ENCODE measurements at regions not wholly inside any gene's neighbourhood (a gene's known extent, or its start where the extent isn't known, plus 50 kb on each side); places are given as distances from the start of the nearest gene placed in this dataset.

- no peak for DNase-seq
Observed at GRCh38 chr10:111953949-111954348, 229.6 kb downstream of the GPAM start.

- DNase-seq = no peak
Observed at GRCh38 chr10:111954386-111954785, 229.2 kb downstream of the GPAM start.

- no peak for DNase-seq
Observed at GRCh38 chr10:111956841-111957240, 226.7 kb downstream of the GPAM start.

GRCh38 chr10:111962951-111963350, 220.6 kb downstream of the GPAM start:
- DNase-seq = no peak

- DNase-seq = no peak
Observed at GRCh38 chr10:111967116-111967515, 216.4 kb downstream of the GPAM start.

- no peak for DNase-seq
Observed at GRCh38 chr10:111967547-111967946, 216.0 kb downstream of the GPAM start.

GRCh38 chr10:111968647-111969046, 214.9 kb downstream of the GPAM start:
- DNase-seq = no peak

- no peak for DNase-seq
Observed at GRCh38 chr10:111970111-111970510, 213.5 kb downstream of the GPAM start.

- no peak for DNase-seq
Observed at GRCh38 chr10:111972109-111972508, 211.5 kb downstream of the GPAM start.

GRCh38 chr10:111973306-111973705, 210.3 kb downstream of the GPAM start:
- no peak for DNase-seq

- DNase-seq = no peak
Observed at GRCh38 chr10:111973826-111974225, 209.7 kb downstream of the GPAM start.

- no peak for DNase-seq
Observed at GRCh38 chr10:111974325-111974724, 209.2 kb downstream of the GPAM start.

GRCh38 chr10:111976557-111976956, 207.0 kb downstream of the GPAM start:
- DNase-seq = no peak

- no peak for DNase-seq
Observed at GRCh38 chr10:111984057-111984456, 199.5 kb downstream of the GPAM start.

GRCh38 chr10:111986079-111986478, 197.5 kb downstream of the GPAM start:
- DNase-seq = no peak

- no peak for DNase-seq
Observed at GRCh38 chr10:111988646-111989045, 194.9 kb downstream of the GPAM start.

GRCh38 chr10:111989136-111989911, 194.2 kb downstream of the GPAM start:
- no peak for DNase-seq

GRCh38 chr10:111990734-111991133, 192.8 kb downstream of the GPAM start:
- DNase-seq = no peak

GRCh38 chr10:111993321-111993720, 190.2 kb downstream of the GPAM start:
- no peak for DNase-seq

GRCh38 chr10:111993872-111994426, 189.6 kb downstream of the GPAM start:
- no peak for DNase-seq

- no peak for DNase-seq
Observed at GRCh38 chr10:111996103-111996502, 187.5 kb downstream of the GPAM start.

GRCh38 chr10:111998728-111999127, 184.8 kb downstream of the GPAM start:
- no peak for DNase-seq

GRCh38 chr10:111999205-111999914, 184.2 kb downstream of the GPAM start:
- no peak for DNase-seq

GRCh38 chr10:111999915-112000302, 183.7 kb downstream of the GPAM start:
- no peak for DNase-seq
